Subcutaneous abdominal adipose tissue (tissue), 5 donors: ENCODE measurements at regions not wholly inside any gene's neighbourhood (a gene's known extent, or its start where the extent isn't known, plus 50 kb on each side); places are given as distances from the start of the nearest gene placed in this dataset.

Experiments used
- H3K27ac ChIP-seq: one replicate; pipeline ENCODE4 v1.7.0; 2013; ENCODE audit warnings: low read depth, mild to moderate bottlenecking, inconsistent platforms, low read length, moderate library complexity
- H3K27me3 ChIP-seq, 5 donors: one replicate each; pipeline ENCODE4 v1.7.0; 2013; ENCODE audit warnings: low read length in 5 of 5, inconsistent platforms in 1 of 5; ENCODE audit not compliant: control insufficient read depth in 5 of 5, insufficient read depth in 4 of 5
- H3K36me3 ChIP-seq, 5 donors: one replicate each; pipeline ENCODE4 v1.7.0; 2013; ENCODE audit warnings: low read length in 5 of 5; ENCODE audit not compliant: control insufficient read depth in 5 of 5, insufficient read depth in 5 of 5
- H3K4me1 ChIP-seq, 5 donors: one replicate each; pipeline ENCODE4 v1.7.0; 2013; ENCODE audit warnings: low read length in 5 of 5, mild to moderate bottlenecking in 3 of 5, moderate library complexity in 1 of 5; ENCODE audit not compliant: control insufficient read depth in 5 of 5, insufficient read depth in 5 of 5
- H3K4me3 ChIP-seq, 5 donors: one replicate each; pipeline ENCODE4 v1.7.0; 2013; ENCODE audit warnings: low read length in 5 of 5, low read depth in 1 of 5
- H3K9ac ChIP-seq, 5 donors: one replicate each; pipeline ENCODE4 v1.7.0; 2013; ENCODE audit warnings: low read length in 5 of 5, mild to moderate bottlenecking in 4 of 5, moderate library complexity in 3 of 5
- H3K9me3 ChIP-seq, 5 donors: one replicate each; pipeline ENCODE4 v1.7.0; 2013; ENCODE audit warnings: low read length in 5 of 5; ENCODE audit not compliant: control insufficient read depth in 5 of 5
- donor health status: healthy.
- donor health status: healthy.
- donor health status: healthy.
- donor health status: healthy.
- donor health status: healthy.

DNA sequence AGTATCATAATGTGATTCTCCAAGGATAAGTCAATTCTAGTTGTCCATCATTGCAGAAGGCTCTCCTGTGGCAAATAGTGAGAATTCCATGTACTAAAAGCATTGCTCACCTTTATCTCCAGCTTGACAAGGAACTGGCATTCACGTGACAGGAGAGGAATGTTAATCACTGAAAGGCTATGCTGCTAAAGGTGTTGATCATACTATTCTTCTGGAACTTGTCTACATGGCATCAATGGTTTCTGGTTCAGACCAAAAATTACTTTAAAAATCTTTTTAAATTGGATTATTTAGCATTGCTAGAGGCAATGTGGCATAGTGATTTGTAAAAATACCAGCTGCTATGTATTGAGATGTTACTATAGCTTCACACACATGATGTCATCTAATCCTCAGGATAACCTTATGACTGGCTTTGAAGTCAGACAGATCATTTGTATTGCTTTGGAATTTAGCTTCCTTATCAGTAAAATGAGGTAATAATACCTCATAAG is 414.4 kb downstream of the MTX2 start:
- peaks cover 0 to 6% (median 0%) of the 10 kb centered on the region in 5 donors for H3K4me1 ChIP-seq
- peaks cover 0 to 3% (median 0%) of the 10 kb centered on the region in 5 donors for H3K27me3 ChIP-seq
- H3K9me3 ChIP-seq, result no peaks in the 10 kb centered on the region
- no peak overlapping the region for H3K9ac ChIP-seq
- no peaks in the 10 kb centered on the region for H3K36me3 ChIP-seq
- H3K4me3 ChIP-seq, result no peak overlapping the region
- no peak overlapping the region for H3K27ac ChIP-seq

GRCh38 chr2:176685908-176686307 is 416.7 kb downstream of the MTX2 start:
- no peaks in the 10 kb centered on the region for H3K36me3 ChIP-seq
- H3K4me3 ChIP-seq, result no peak overlapping the region
- H3K9ac ChIP-seq, result no peak overlapping the region
- H3K27ac ChIP-seq, result no peak overlapping the region
- peaks cover 0 to 3% (median 0%) of the 10 kb centered on the region in 5 donors for H3K27me3 ChIP-seq
- H3K9me3 ChIP-seq, result no peaks in the 10 kb centered on the region
- peaks cover 0 to 6% (median 0%) of the 10 kb centered on the region in 5 donors for H3K4me1 ChIP-seq

DNA sequence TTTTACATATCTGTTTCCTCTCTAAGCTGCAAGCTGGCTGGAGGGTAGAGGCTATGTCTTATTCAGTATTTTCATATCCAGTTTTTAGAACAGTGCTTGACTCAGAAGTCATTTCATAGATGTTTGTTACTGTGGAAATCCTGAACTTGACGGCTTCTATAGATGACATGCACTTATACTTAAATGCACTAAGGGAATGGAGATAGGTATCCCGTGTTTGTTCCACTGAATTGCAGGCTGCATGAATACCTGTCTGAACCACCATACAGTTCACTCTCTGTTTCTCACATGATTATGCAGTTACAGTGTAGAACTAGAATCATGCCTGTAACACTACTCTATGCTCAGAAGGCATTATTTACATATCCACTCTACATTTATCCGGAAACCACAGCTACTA is 417.1 kb downstream of the MTX2 start:
- H3K27ac ChIP-seq, result no peak overlapping the region
- no peak overlapping the region for H3K9ac ChIP-seq
- peaks cover 0 to 5% (median 0%) of the 10 kb centered on the region in 5 donors for H3K4me1 ChIP-seq
- H3K4me3 ChIP-seq, result no peak overlapping the region
- H3K9me3 ChIP-seq, result no peaks in the 10 kb centered on the region
- H3K27me3 ChIP-seq, result peaks cover 0 to 3% (median 0%) of the 10 kb centered on the region in 5 donors
- H3K36me3 ChIP-seq, result no peaks in the 10 kb centered on the region

- Histone ChIP-seq H3K4me1 (peaks cover 0 to 8% (median 4%) of the 10 kb centered on the region in 5 donors), H3K9ac (no peak overlapping the region), H3K4me3 (no peak overlapping the region), H3K9me3 (no peaks in the 10 kb centered on the region), H3K36me3 (no peaks in the 10 kb centered on the region), H3K27ac (no peak overlapping the region), H3K27me3 (peaks cover 0 to 3% (median 0%) of the 10 kb centered on the region in 5 donors)
These were observed 418.1 kb downstream of the MTX2 start for GRCh38 chr2:176687342-176687741.

DNA sequence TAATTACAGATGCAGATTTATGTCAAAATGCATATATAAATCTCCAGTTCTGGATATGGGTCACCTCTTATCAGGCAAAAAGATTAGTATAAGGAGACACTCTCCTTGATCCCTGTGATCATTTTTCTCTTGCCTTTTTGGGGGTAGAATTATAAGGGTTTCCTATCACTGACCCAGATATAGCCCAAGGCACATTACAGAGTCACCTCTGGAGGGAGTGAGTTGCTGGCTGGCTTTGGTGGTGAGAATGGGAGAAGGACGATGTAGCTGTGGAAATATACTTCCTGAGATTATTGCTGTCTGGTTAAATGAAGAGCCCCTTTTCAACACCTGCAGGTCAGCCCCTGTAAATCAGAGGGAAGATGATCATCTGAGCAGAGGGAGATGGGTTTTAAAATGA is 418.7 kb downstream of the MTX2 start:
- Histone ChIP-seq H3K9me3 (no peaks in the 10 kb centered on the region), H3K36me3 (no peaks in the 10 kb centered on the region), H3K9ac (no peak overlapping the region), H3K27ac (no peak overlapping the region), H3K4me1 (peaks cover 0 to 14% (median 0%) of the 10 kb centered on the region in 5 donors), H3K27me3 (peaks cover 0 to 3% (median 0%) of the 10 kb centered on the region in 5 donors), H3K4me3 (no peak overlapping the region)

- peaks cover 0 to 3% (median 0%) of the 10 kb centered on the region in 5 donors for H3K27me3 ChIP-seq
- H3K36me3 ChIP-seq, result no peaks in the 10 kb centered on the region
- no peak overlapping the region for H3K9ac ChIP-seq
- no peak overlapping the region for H3K27ac ChIP-seq
- H3K4me3 ChIP-seq, result no peak overlapping the region
- no peaks in the 10 kb centered on the region for H3K9me3 ChIP-seq
- H3K4me1 ChIP-seq, result peaks cover 0 to 14% (median 0%) of the 10 kb centered on the region in 5 donors
These were observed 420.5 kb downstream of the MTX2 start for GRCh38 chr2:176689711-176690110.

DNA sequence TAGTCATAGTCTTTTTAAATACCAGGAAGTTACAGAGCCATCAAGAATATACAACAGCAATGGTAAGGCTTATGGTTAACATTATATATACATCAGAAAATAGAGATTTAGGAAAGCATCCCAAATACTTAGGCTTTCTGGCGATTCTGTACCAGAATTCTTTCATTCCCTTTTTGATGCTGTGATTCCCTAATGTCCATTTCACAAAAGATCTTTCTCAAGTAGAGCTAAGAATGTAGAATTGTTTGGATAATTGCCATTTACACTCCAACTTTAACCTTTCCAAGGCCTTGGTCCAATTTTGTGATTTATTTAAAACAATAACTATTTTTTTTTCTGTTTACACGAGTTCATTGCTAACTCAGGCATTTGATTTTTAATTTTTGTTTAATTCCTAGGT is 422.2 kb downstream of the MTX2 start:
- Histone ChIP-seq H3K4me1 (peaks cover 0 to 14% (median 0%) of the 10 kb centered on the region in 5 donors), H3K36me3 (no peaks in the 10 kb centered on the region)

DNA sequence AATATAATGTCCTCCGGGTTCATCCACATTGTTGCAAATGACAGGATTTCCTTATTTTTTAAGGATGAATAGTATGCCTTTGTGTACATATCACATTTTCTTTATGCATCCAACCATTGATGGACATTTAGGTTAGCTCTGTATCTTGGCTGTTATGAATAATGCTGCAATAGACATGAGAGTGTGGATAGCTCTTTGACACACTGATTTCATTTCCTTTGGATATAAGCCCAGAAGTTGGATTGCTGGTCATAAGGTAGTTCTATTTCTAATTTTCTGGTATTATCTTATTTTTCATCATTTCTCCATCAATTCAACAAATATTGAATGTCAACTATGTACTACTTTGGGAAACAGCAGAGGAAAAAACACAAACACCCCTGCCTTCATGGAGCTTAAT is 423.3 kb downstream of the MTX2 start:
- no peaks in the 10 kb centered on the region for H3K9me3 ChIP-seq

More for the DNA sequence above, 422.2 kb downstream of the MTX2 start:
- H3K27me3 ChIP-seq, result peaks cover 0 to 1% (median 0%) of the 10 kb centered on the region in 5 donors
- H3K4me3 ChIP-seq, result no peak overlapping the region
- no peak overlapping the region for H3K27ac ChIP-seq
- no peak overlapping the region for H3K9ac ChIP-seq
- no peaks in the 10 kb centered on the region for H3K9me3 ChIP-seq

GRCh38 chr2:176699098-176699497 is 429.9 kb downstream of the MTX2 start:
- no peaks in the 10 kb centered on the region for H3K4me1 ChIP-seq
- no peak overlapping the region for H3K4me3 ChIP-seq
- H3K27ac ChIP-seq, result no peak overlapping the region
- H3K9ac ChIP-seq, result no peak overlapping the region
- H3K9me3 ChIP-seq, result no peaks in the 10 kb centered on the region
- H3K27me3 ChIP-seq, result no peaks in the 10 kb centered on the region
- no peaks in the 10 kb centered on the region for H3K36me3 ChIP-seq

More for the DNA sequence above, 423.3 kb downstream of the MTX2 start:
- H3K9ac ChIP-seq, result no peak overlapping the region
- H3K4me3 ChIP-seq, result no peak overlapping the region
- H3K36me3 ChIP-seq, result no peaks in the 10 kb centered on the region
- no peaks in the 10 kb centered on the region for H3K27me3 ChIP-seq
- H3K4me1 ChIP-seq, result peaks cover 0 to 14% (median 0%) of the 10 kb centered on the region in 5 donors
- H3K27ac ChIP-seq, result no peak overlapping the region

- H3K4me3 ChIP-seq, result no peak overlapping the region
- H3K9me3 ChIP-seq, result no peaks in the 10 kb centered on the region
- H3K9ac ChIP-seq, result no peak overlapping the region
These were observed 430.4 kb downstream of the MTX2 start for GRCh38 chr2:176699644-176700043.

More at GRCh38 chr2:176699644-176700043, 430.4 kb downstream of the MTX2 start:
- Histone ChIP-seq H3K27me3 (no peaks in the 10 kb centered on the region), H3K36me3 (no peaks in the 10 kb centered on the region), H3K27ac (no peak overlapping the region), H3K4me1 (no peaks in the 10 kb centered on the region)
